HG02938 (cell line): ENCODE measurements at regions not wholly inside any gene's neighbourhood (a gene's known extent, or its start where the extent isn't known, plus 50 kb on each side); places are given as distances from the start of the nearest gene placed in this dataset.
A peak's percentile ranks its signal among the peaks of the same experiment; 100 is the strongest.

Source experiments
- ATAC-seq: cut with Tn5 transposase; IDR thresholded peaks from one replicate; pipeline ENCODE4 v1.9.1; 2021; ENCODE audit warnings: mild to moderate bottlenecking, moderate library complexity; ENCODE audit not compliant: unreplicated experiment

GRCh38 chr7:37504801-37505200 lies 56.1 kb upstream of the ELMO1 start:
- no peak for ATAC-seq

- no peak for ATAC-seq
Observed at GRCh38 chr7:37505750-37506353, 57.2 kb upstream of the ELMO1 start.

GRCh38 chr7:37508118-37508517 lies 59.5 kb upstream of the ELMO1 start:
- no peak for ATAC-seq

- no peak for ATAC-seq
Observed at GRCh38 chr7:37510043-37510634, 61.5 kb upstream of the ELMO1 start.

- no peak for ATAC-seq
Observed at GRCh38 chr7:37511915-37512314, 63.3 kb upstream of the ELMO1 start.

- no peak for ATAC-seq
Observed at GRCh38 chr7:37514497-37514896, 65.8 kb upstream of the ELMO1 start.

- ATAC-seq, result no peak
Observed at GRCh38 chr7:37516664-37517063, 68.0 kb upstream of the ELMO1 start.

- ATAC-seq, result no peak
Observed at GRCh38 chr7:37518266-37518665, 69.6 kb upstream of the ELMO1 start.

- no peak for ATAC-seq
Observed at GRCh38 chr7:37524056-37524455, 75.4 kb upstream of the ELMO1 start.

- no peak for ATAC-seq
Observed at GRCh38 chr7:37524797-37525196, 76.1 kb upstream of the ELMO1 start.

- no peak for ATAC-seq
Observed at GRCh38 chr7:37526623-37527022, 78.0 kb upstream of the ELMO1 start.

- no peak for ATAC-seq
Observed at GRCh38 chr7:37527109-37527508, 78.4 kb upstream of the ELMO1 start.

GRCh38 chr7:37531225-37531624 lies 82.6 kb upstream of the ELMO1 start:
- no peak for ATAC-seq

- ATAC-seq, result no peak
Observed at GRCh38 chr7:37532636-37533035, 84.0 kb upstream of the ELMO1 start.

GRCh38 chr7:37534893-37535610 lies 86.4 kb upstream of the ELMO1 start:
- no peak for ATAC-seq

- no peak for ATAC-seq
Observed at GRCh38 chr7:37535841-37536240, 87.2 kb upstream of the ELMO1 start.

- ATAC-seq, result no peak
Observed at GRCh38 chr7:37536706-37537105, 88.0 kb upstream of the ELMO1 start.

- ATAC-seq, result no peak
Observed at GRCh38 chr7:37537439-37537838, 88.8 kb upstream of the ELMO1 start.

GRCh38 chr7:37538945-37539344 lies 90.3 kb upstream of the ELMO1 start:
- no peak for ATAC-seq

GRCh38 chr7:37540917-37541316 lies 92.3 kb upstream of the ELMO1 start:
- ATAC-seq, result no peak

GRCh38 chr7:37541810-37542443 lies 93.3 kb upstream of the ELMO1 start:
- ATAC-seq, result peak; percentile 91
